ENCODE measurements at regions not wholly inside any gene's neighbourhood (a gene's known extent, or its start where the extent isn't known, plus 50 kb on each side); places are given as distances from the start of the nearest gene placed in this dataset.

DNA sequence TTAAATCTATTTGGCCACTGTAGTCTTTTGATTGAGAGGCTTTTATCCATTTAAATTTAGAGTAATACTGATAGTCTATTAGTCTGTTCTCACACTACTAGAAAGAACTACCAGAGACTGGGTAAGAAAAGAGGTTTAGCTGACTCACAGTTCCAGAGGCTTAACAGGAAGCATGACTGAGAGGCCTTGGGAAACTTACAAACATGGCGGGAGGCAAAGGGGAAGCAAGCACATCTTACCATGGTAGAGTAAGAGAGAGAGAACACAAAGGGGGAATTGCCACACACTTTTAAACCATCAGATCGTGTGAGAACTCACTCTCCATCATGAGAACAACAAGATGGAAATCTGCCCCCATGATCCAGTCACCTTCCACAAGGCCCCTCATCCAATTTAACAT is 410.9 kb downstream of the PDGFC start:
- TF ChIP-seq POLR2A (IDR thresholded peaks at IDR 0.05), result no peak
- TF ChIP-seq, protein P1, sequence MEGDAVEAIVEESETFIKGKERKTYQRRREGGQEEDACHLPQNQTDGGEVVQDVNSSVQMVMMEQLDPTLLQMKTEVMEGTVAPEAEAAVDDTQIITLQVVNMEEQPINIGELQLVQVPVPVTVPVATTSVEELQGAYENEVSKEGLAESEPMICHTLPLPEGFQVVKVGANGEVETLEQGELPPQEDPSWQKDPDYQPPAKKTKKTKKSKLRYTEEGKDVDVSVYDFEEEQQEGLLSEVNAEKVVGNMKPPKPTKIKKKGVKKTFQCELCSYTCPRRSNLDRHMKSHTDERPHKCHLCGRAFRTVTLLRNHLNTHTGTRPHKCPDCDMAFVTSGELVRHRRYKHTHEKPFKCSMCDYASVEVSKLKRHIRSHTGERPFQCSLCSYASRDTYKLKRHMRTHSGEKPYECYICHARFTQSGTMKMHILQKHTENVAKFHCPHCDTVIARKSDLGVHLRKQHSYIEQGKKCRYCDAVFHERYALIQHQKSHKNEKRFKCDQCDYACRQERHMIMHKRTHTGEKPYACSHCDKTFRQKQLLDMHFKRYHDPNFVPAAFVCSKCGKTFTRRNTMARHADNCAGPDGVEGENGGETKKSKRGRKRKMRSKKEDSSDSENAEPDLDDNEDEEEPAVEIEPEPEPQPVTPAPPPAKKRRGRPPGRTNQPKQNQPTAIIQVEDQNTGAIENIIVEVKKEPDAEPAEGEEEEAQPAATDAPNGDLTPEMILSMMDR (IDR thresholded peaks at IDR 0.05), result no peak

All from suprapubic skin (tissue), 3 donors.